Smooth muscle cell (in vitro differentiated cells): ENCODE measurements at regions not wholly inside any gene's neighbourhood (a gene's known extent, or its start where the extent isn't known, plus 50 kb on each side); places are given as distances from the start of the nearest gene placed in this dataset.

Source experiments
- DNase-seq: peaks from one replicate; lab custom pipeline; 2025; ENCODE audit not compliant: unreplicated experiment; lab: John Stamatoyannopoulos, UW
- H2AFZ ChIP-seq: fragments of 200-600 bp; sonication (generic); 2 replicates; pipeline ENCODE4 v1.6.0; 2016; ENCODE audit warnings: antibody characterized with exemption, low read depth, mild to moderate bottlenecking
- H3F3A ChIP-seq: fragments of 200-600 bp; sonication (generic); 2 replicates; pipeline ENCODE4 v1.6.0; 2017; ENCODE audit warnings: antibody characterized with exemption, low read depth
- H3K27ac ChIP-seq: fragments of 200-600 bp; sonication (generic); 2 replicates; pipeline ENCODE4 v1.5.1; 2016; ENCODE audit warnings: low read depth, mild to moderate bottlenecking
- H3K27me3 ChIP-seq: fragments of 200-600 bp; sonication (generic); 2 replicates; pipeline ENCODE4 v1.6.1; 2016; ENCODE audit warnings: low read depth, mild to moderate bottlenecking
- H3K36me3 ChIP-seq: fragments of 200-600 bp; sonication (generic); 2 replicates; pipeline ENCODE4 v1.5.1; 2016; ENCODE audit warnings: low read depth
- H3K4me1 ChIP-seq: fragments of 200-600 bp; sonication (generic); 2 replicates; pipeline ENCODE4 v1.5.1; 2016; ENCODE audit warnings: low read depth
- H3K4me2 ChIP-seq: fragments of 200-600 bp; sonication (generic); 2 replicates; pipeline ENCODE4 v1.6.0; 2016; ENCODE audit warnings: mild to moderate bottlenecking
- H3K4me3 ChIP-seq: fragments of 200-600 bp; sonication (generic); 2 replicates; pipeline ENCODE4 v1.5.1; 2016; ENCODE audit warnings: mild to moderate bottlenecking
- H3K79me2 ChIP-seq: fragments of 200-600 bp; sonication (generic); 2 replicates; pipeline ENCODE4 v1.6.0; 2016; ENCODE audit warnings: low read depth, mild to moderate bottlenecking
- H3K9ac ChIP-seq: fragments of 200-600 bp; sonication (generic); 2 replicates; pipeline ENCODE4 v1.6.0; 2016; ENCODE audit warnings: low read depth
- H3K9me3 ChIP-seq: fragments of 200-600 bp; sonication (generic); replicated peaks from 2 replicates; pipeline ENCODE4 v1.5.1; 2016; ENCODE audit warnings: low read depth
- H4K20me1 ChIP-seq: fragments of 200-600 bp; sonication (generic); 2 replicates; pipeline ENCODE4 v1.6.0; 2016; ENCODE audit warnings: low read depth
- WGBS: methylation state at CpG from one replicate; pipeline ENCODE4 v1.1.7; 2016; ENCODE audit warnings: low lambda C conversion rate; 5-methylcytosine and 5-hydroxymethylcytosine counted together
- TF ChIP-seq, protein P1 (sequence below): fragments of 200-600 bp; sonication (generic); IDR thresholded peaks from 2 replicates; pipeline ENCODE4 v1.5.1; 2017; ENCODE audit warnings: borderline replicate concordance, mild to moderate bottlenecking, antibody characterized with exemption; ENCODE audit not compliant: insufficient read depth, poor library complexity, severe bottlenecking

DNA sequence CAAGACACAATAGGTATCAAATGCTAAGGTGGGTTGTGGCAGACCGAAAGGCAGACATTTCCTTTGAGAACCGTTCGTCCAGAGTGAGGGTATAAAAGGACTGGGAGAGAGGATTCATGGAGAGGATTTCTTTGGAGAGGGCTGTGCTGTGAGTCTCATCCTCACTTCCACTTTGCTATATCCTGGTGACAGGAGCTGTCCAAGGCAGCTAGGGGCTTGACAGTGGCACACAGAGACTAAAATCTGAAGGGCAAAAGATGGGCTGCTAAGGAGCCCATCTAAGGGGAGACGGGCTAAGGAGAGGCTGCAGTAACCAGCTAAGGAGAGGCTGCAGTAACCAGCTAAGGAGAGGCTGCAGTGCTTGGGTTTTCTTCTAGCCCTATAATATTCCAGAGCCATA lies 214.0 kb upstream of the ADRA1B start:
- Histone ChIP-seq H3K9me3 (no peaks in the 10 kb centered on the region), H3K9ac (no peak overlapping the region), H3K27me3 (peaks cover 3% of the 10 kb centered on the region), H3F3A (no peaks in the 10 kb centered on the region), H4K20me1 (no peaks in the 10 kb centered on the region), H3K4me2 (no peak overlapping the region), H2AFZ (no peak overlapping the region), H3K36me3 (no peaks in the 10 kb centered on the region), H3K79me2 (no peaks in the 10 kb centered on the region), H3K4me3 (no peak overlapping the region), H3K27ac (no peak overlapping the region), H3K4me1 (no peaks in the 10 kb centered on the region)
- 99% methylated on average over 4 of the region's 4 CpGs for WGBS
- TF ChIP-seq, protein P1, sequence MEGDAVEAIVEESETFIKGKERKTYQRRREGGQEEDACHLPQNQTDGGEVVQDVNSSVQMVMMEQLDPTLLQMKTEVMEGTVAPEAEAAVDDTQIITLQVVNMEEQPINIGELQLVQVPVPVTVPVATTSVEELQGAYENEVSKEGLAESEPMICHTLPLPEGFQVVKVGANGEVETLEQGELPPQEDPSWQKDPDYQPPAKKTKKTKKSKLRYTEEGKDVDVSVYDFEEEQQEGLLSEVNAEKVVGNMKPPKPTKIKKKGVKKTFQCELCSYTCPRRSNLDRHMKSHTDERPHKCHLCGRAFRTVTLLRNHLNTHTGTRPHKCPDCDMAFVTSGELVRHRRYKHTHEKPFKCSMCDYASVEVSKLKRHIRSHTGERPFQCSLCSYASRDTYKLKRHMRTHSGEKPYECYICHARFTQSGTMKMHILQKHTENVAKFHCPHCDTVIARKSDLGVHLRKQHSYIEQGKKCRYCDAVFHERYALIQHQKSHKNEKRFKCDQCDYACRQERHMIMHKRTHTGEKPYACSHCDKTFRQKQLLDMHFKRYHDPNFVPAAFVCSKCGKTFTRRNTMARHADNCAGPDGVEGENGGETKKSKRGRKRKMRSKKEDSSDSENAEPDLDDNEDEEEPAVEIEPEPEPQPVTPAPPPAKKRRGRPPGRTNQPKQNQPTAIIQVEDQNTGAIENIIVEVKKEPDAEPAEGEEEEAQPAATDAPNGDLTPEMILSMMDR = no peak
- DNase-seq = no peak

DNA sequence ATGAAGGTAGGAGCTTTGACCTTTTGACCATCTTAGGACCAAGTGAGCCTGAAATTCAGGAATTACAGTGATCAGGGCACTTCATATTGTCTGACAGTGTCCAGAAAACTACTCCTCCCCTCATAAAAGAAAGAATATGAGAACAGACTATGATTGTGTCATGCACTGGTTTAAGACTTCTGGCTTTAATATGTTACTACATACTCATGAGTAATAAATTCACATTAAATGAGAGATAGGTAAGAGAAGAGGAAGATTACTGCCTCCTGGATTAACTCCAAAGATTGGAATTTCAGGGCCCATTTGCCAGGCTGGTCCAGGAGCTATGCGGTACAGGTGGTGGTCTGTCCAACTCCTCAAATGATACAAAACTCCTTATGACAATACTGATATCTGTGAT lies 213.5 kb upstream of the ADRA1B start:
- no peak overlapping the region for H3K27ac ChIP-seq
- H3K27me3 ChIP-seq = peaks cover 3% of the 10 kb centered on the region
- no peak overlapping the region for H2AFZ ChIP-seq
- no peaks in the 10 kb centered on the region for H3K9me3 ChIP-seq
- no peaks in the 10 kb centered on the region for H4K20me1 ChIP-seq
- DNase-seq = no peak
- no peaks in the 10 kb centered on the region for H3F3A ChIP-seq
- 100% methylated on average over 1 of the region's 1 CpG for WGBS
- no peaks in the 10 kb centered on the region for H3K4me1 ChIP-seq
- TF ChIP-seq, protein P1 = no peak
- no peak overlapping the region for H3K9ac ChIP-seq
- H3K4me2 ChIP-seq = no peak overlapping the region
- no peaks in the 10 kb centered on the region for H3K36me3 ChIP-seq
- H3K79me2 ChIP-seq = no peaks in the 10 kb centered on the region
- no peak overlapping the region for H3K4me3 ChIP-seq

DNA sequence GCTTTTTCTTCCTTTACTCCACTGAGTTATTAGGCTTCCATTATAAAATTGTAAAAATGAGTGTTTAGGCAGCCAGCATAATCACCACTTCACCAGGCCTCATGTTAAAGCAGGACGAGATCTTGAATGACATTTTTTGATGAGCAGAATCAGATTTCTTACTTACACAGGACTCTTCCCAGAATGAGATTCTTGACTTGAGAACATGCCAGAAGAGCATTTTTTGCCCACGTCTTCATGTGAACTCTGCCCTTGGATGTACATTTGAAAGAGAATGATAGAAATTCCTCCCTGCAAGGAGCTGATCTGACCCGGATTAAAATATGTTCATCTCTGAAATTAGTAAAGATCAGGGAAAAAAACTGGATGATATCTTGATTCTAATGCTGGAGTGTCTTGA lies 212.1 kb upstream of the ADRA1B start:
- Histone ChIP-seq H4K20me1 (no peaks in the 10 kb centered on the region), H3K27ac (no peak overlapping the region), H2AFZ (no peak overlapping the region), H3K36me3 (no peaks in the 10 kb centered on the region), H3K9ac (no peak overlapping the region), H3K4me2 (no peak overlapping the region), H3K79me2 (no peaks in the 10 kb centered on the region), H3K27me3 (peaks cover 3% of the 10 kb centered on the region), H3K4me3 (no peak overlapping the region), H3F3A (no peaks in the 10 kb centered on the region), H3K4me1 (no peaks in the 10 kb centered on the region), H3K9me3 (no peaks in the 10 kb centered on the region)
- DNase-seq = no peak
- TF ChIP-seq, protein P1 = no peak
- 86% methylated on average over 3 of the region's 3 CpGs for WGBS

DNA sequence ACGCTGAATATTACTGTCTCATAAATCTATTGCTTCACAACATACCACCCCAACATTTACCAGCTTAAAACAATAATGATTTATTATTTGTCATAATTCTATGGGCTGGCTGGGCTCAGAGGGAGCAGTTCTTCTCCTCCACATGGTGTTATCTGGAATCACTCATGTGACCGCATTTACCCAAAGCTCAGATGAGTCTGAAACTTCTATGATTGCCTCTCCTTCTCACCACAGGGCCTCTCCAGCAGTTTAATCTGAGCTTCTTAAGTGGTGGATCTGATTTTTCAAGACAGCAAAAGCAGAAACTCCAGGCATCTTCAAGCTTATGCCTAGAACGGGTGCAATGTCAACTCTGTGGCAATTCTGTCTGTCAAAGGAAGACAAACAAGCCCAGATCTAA lies 210.3 kb upstream of the ADRA1B start:
- Histone ChIP-seq H3K9me3 (no peaks in the 10 kb centered on the region), H3K36me3 (no peaks in the 10 kb centered on the region), H4K20me1 (no peaks in the 10 kb centered on the region), H3K79me2 (no peaks in the 10 kb centered on the region), H3F3A (no peaks in the 10 kb centered on the region), H2AFZ (no peak overlapping the region), H3K9ac (no peak overlapping the region), H3K4me2 (no peak overlapping the region), H3K4me1 (no peaks in the 10 kb centered on the region), H3K27ac (no peak overlapping the region), H3K4me3 (no peak overlapping the region), H3K27me3 (peaks cover 3% of the 10 kb centered on the region)
- 94% methylated on average over 3 of the region's 3 CpGs for WGBS
- DNase-seq = no peak
- TF ChIP-seq, protein P1 = no peak
